ELF-1 (cell line): ENCODE measurements at regions not wholly inside any gene's neighbourhood (a gene's known extent, or its start where the extent isn't known, plus 50 kb on each side); places are given as distances from the start of the nearest gene placed in this dataset.
"Not testable (repeated sequence)": the region's sequence is repeated elsewhere in the genome, so short reads cannot be mapped to it uniquely, and the experiment has no call there.

Experiments
- DNase-seq: peaks from one replicate; pipeline ENCODE4 v3.0.0-alpha.2; 2016; ENCODE audit warnings: low read depth, low spot score

- DNase-seq, result no peak
Observed at GRCh38 chr5:24135536-24135935, 509.2 kb downstream of the CDH10 start.

GRCh38 chr5:24141046-24141445 is 503.7 kb downstream of the CDH10 start:
- DNase-seq, result no peak

- DNase-seq, result no peak
Observed at GRCh38 chr5:24142341-24142740, 502.4 kb downstream of the CDH10 start.

- no peak for DNase-seq
Observed at GRCh38 chr5:24145806-24146205, 499.0 kb downstream of the CDH10 start.

- DNase-seq, result no peak
Observed at GRCh38 chr5:24161559-24161958, 483.2 kb downstream of the CDH10 start.

GRCh38 chr5:24162343-24162742 is 482.4 kb downstream of the CDH10 start:
- no peak for DNase-seq

GRCh38 chr5:24163091-24163490 is 481.7 kb downstream of the CDH10 start:
- no peak for DNase-seq

- DNase-seq, result no peak
Observed at GRCh38 chr5:24167806-24168205, 477.0 kb downstream of the CDH10 start.

GRCh38 chr5:24170026-24170425 is 474.8 kb downstream of the CDH10 start:
- no peak for DNase-seq

GRCh38 chr5:24170930-24171329 is 473.8 kb downstream of the CDH10 start:
- not testable (repeated sequence) for DNase-seq

- DNase-seq, result no peak
Observed at GRCh38 chr5:24177821-24178220, 467.0 kb downstream of the CDH10 start.

- DNase-seq, result no peak
Observed at GRCh38 chr5:24183981-24184380, 460.8 kb downstream of the CDH10 start.

GRCh38 chr5:24188216-24188925 is 456.4 kb downstream of the CDH10 start:
- no peak for DNase-seq

- DNase-seq, result no peak
Observed at GRCh38 chr5:24196789-24197188, 448.0 kb downstream of the CDH10 start.

- no peak for DNase-seq
Observed at GRCh38 chr5:24208686-24209106, 436.1 kb downstream of the CDH10 start.

- no peak for DNase-seq
Observed at GRCh38 chr5:24215114-24215513, 429.7 kb downstream of the CDH10 start.

- DNase-seq, result no peak
Observed at GRCh38 chr5:24222876-24223275, 421.9 kb downstream of the CDH10 start.

- DNase-seq, result no peak
Observed at GRCh38 chr5:24225051-24225450, 419.7 kb downstream of the CDH10 start.

GRCh38 chr5:24226479-24226878 is 418.3 kb downstream of the CDH10 start:
- DNase-seq, result no peak

- not testable (repeated sequence) for DNase-seq
Observed at GRCh38 chr5:24227881-24228280, 416.9 kb downstream of the CDH10 start.

- DNase-seq, result no peak
Observed at GRCh38 chr5:24232041-24232440, 412.7 kb downstream of the CDH10 start.

GRCh38 chr5:24232929-24233498 is 411.8 kb downstream of the CDH10 start:
- no peak for DNase-seq

GRCh38 chr5:24235946-24236345 is 408.8 kb downstream of the CDH10 start:
- no peak for DNase-seq

GRCh38 chr5:24245821-24246220 is 399.0 kb downstream of the CDH10 start:
- DNase-seq, result no peak
